Fibroblast of lung (primary cell): ENCODE measurements at regions not wholly inside any gene's neighbourhood (a gene's known extent, or its start where the extent isn't known, plus 50 kb on each side); places are given as distances from the start of the nearest gene placed in this dataset.

ENCODE experiments used
- EZH2 ChIP-seq: IDR thresholded peaks from 2 replicates; pipeline ENCODE4 v1.5.1; 2012; ENCODE audit warnings: low read length, control low read depth, mild to moderate bottlenecking; ENCODE audit errors: missing control alignments
- TF ChIP-seq, protein P1 (sequence below), 2 donors: IDR thresholded peaks in 1 of 2; conservative IDR thresholded peaks in 1 of 2; 1 replicate in 1 of 2; 2 replicates in 1 of 2; pipeline ENCODE4 v1.5.1; 2011 to 2012; ENCODE audit warnings: low read length in 2 of 2, control low read depth in 1 of 2, inconsistent platforms in 1 of 2, low read depth in 1 of 2, mild to moderate bottlenecking in 1 of 2

DNA sequence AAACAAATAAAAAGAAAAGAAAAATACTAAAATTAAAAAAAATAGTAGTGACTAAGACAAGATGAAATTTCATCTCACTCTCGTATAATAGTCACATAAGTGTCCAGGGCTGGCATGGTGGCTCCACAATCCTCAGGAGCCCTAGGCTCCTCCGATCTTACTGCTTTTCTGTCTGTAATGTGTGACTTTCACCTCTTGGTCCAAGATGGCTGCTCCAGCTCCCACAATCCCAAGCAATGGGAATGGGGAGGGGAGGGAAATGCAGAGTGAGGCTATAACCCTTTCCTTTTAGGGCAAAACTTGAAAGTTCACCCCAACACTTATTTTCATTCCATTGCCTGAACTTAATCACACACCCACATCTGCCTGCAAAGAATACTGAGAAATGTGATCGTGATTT, 90.4 kb downstream of the MOGAT1 start:
- TF ChIP-seq, protein P1, sequence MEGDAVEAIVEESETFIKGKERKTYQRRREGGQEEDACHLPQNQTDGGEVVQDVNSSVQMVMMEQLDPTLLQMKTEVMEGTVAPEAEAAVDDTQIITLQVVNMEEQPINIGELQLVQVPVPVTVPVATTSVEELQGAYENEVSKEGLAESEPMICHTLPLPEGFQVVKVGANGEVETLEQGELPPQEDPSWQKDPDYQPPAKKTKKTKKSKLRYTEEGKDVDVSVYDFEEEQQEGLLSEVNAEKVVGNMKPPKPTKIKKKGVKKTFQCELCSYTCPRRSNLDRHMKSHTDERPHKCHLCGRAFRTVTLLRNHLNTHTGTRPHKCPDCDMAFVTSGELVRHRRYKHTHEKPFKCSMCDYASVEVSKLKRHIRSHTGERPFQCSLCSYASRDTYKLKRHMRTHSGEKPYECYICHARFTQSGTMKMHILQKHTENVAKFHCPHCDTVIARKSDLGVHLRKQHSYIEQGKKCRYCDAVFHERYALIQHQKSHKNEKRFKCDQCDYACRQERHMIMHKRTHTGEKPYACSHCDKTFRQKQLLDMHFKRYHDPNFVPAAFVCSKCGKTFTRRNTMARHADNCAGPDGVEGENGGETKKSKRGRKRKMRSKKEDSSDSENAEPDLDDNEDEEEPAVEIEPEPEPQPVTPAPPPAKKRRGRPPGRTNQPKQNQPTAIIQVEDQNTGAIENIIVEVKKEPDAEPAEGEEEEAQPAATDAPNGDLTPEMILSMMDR (conservative IDR thresholded peaks at IDR 0.05 in 1 of 2, IDR thresholded peaks at IDR 0.05 in 1 of 2; ENCODE audit: low read depth in 1 of 2, low read length in 2 of 2): no peak
- TF ChIP-seq EZH2: no peak
